ENCODE measurements at regions not wholly inside any gene's neighbourhood (a gene's known extent, or its start where the extent isn't known, plus 50 kb on each side); places are given as distances from the start of the nearest gene placed in this dataset.

DNA sequence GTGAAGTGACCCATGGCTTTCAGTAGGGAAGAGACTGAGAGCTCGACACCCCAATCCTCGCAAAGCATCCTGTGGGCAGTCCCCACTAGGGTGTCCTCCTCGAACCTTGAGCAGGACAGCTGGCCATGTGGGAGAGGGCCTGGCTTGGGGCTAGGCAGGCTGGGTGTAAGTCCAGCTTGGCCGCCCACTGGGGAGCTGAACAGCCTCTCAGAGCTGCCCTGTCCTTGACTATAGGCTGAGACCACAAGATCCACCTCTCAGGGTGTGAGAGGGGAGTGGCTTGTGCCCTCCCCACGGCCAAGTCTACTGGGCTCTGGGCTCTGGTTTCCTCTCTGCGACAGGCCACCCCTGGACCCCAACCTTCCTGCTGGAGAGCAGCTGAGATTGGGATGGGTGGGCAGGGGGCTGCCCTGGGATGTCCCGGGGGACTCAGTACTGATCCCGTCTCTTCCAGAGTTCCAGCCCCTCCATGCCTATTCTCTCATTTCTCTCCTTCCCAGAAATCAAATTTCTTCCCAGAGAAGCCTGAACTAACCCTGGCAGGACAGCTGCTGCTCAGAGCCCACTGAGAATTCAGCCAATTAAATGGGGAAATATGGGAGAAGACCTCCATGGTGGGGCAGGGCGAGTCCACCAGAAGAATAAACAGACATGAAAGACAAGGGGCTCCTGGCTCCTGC, 282.9 kb downstream of the PTPRU start:
- no peak overlapping the region for H3K4me3 ChIP-seq (ENCODE audit: low read depth, low read length)
- no peak for TF ChIP-seq CTCF (IDR thresholded peaks at IDR 0.05; ENCODE audit: borderline replicate concordance, insufficient read depth, low read depth, low read length)

DNA sequence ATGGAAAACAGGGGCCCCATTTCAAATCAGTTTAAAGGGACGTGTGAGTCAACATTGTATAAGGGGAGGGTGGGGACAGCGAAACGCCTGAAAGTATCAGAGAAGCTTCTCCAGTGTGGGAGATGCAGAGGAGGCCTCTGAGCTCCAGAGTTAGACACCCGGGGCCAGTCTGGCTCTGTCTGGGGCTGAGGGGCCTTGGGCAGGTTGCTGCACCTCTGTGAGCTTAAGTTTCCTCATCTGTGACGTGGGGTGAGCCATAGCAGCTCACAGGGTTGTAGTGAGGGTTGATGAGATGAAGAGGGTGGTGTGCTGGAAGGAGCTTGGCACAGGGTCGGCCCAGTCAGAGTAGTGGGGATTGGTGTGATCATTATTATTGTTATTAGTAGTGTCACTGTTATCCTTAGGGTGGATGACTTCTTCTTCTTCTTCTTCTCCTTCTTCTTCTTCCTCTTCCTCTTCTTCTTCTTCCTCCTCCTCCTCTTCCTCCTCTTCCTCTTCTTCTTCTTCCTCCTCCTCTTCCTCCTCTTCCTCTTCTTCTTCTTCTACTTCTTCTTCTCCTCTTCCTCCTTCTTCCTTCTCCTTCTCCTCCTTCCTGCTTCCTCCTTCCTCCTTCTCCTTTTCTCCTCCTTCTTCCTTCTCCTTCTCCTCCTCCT, 282.0 kb downstream of the PTPRU start:
- no peak overlapping the region for H3K4me3 ChIP-seq (ENCODE audit: low read depth, low read length)
- TF ChIP-seq CTCF (IDR thresholded peaks at IDR 0.05; ENCODE audit: borderline replicate concordance, insufficient read depth, low read depth, low read length): no peak

GRCh38 chr1:29517251-29518086, 281.1 kb downstream of the PTPRU start:
- H3K4me3 ChIP-seq (ENCODE audit: low read depth, low read length): no peak overlapping the region
- TF ChIP-seq CTCF (IDR thresholded peaks at IDR 0.05; ENCODE audit: borderline replicate concordance, insufficient read depth, low read depth, low read length): no peak

- H3K4me3 ChIP-seq (ENCODE audit: low read depth, low read length): no peak overlapping the region
- TF ChIP-seq CTCF (IDR thresholded peaks at IDR 0.05; ENCODE audit: borderline replicate concordance, insufficient read depth, low read depth, low read length): no peak
Observed at GRCh38 chr1:29516063-29516820, 279.9 kb downstream of the PTPRU start.

- no peak for TF ChIP-seq CTCF (IDR thresholded peaks at IDR 0.05; ENCODE audit: borderline replicate concordance, insufficient read depth, low read depth, low read length)
Observed at GRCh38 chr1:29515170-29515955, 279.0 kb downstream of the PTPRU start.

More at GRCh38 chr1:29515170-29515955, 279.0 kb downstream of the PTPRU start:
- no peak overlapping the region for H3K4me3 ChIP-seq (ENCODE audit: low read depth, low read length)

Data from GM12875 (cell line).